Spleen (tissue), 11 donors: ENCODE measurements at regions not wholly inside any gene's neighbourhood (a gene's known extent, or its start where the extent isn't known, plus 50 kb on each side); places are given as distances from the start of the nearest gene placed in this dataset.

Experiments
- DNase-seq: peaks from one replicate; pipeline ENCODE4 v3.0.0-alpha.2; 2020
- H3K27ac ChIP-seq, 8 donors: fragments of 200-600 bp; sonication (generic) in 7 of 8; 1 replicate in 4 of 8; 2 replicates in 4 of 8; pipeline versions ENCODE4 v1.5.0 to v1.8.0; 2016 to 2021; ENCODE audit warnings: inconsistent platforms in 4 of 8, mild to moderate bottlenecking in 4 of 8, moderate library complexity in 1 of 8
- H3K27me3 ChIP-seq, 7 donors: fragments of 200-600 bp; sonication (generic) in 6 of 7; replicated peaks in 1 of 7; 1 replicate in 4 of 7; 2 replicates in 3 of 7; pipeline versions ENCODE4 v1.5.0 to v1.8.0; 2016 to 2021; ENCODE audit warnings: inconsistent platforms in 3 of 7, mild to moderate bottlenecking in 1 of 7
- H3K36me3 ChIP-seq, 6 donors: fragments of 200-600 bp; sonication (generic) in 5 of 6; 1 replicate in 4 of 6; 2 replicates in 2 of 6; pipeline versions ENCODE4 v1.5.0 to v1.8.0; 2016 to 2021; ENCODE audit warnings: inconsistent platforms in 2 of 6
- H3K4me1 ChIP-seq, 6 donors: fragments of 200-600 bp; sonication (generic) in 5 of 6; 1 replicate in 3 of 6; 2 replicates in 3 of 6; pipeline versions ENCODE4 v1.5.0 to v1.8.0; 2016 to 2021; ENCODE audit warnings: inconsistent platforms in 3 of 6
- H3K4me3 ChIP-seq, 8 donors: fragments of 200-600 bp; sonication (generic) in 7 of 8; 1 replicate in 4 of 8; 2 replicates in 4 of 8; pipeline versions ENCODE4 v1.5.0 to v1.8.0; 2016 to 2021; ENCODE audit warnings: inconsistent platforms in 4 of 8, mild to moderate bottlenecking in 4 of 8, moderate library complexity in 2 of 8
- H3K9me3 ChIP-seq, 8 donors: fragments of 200-600 bp; sonication (generic) in 7 of 8; 1 replicate in 4 of 8; 2 replicates in 4 of 8; pipeline versions ENCODE4 v1.5.0 to v1.8.0; 2016 to 2021; ENCODE audit warnings: inconsistent platforms in 4 of 8
- CTCF ChIP-seq, 11 experiments: fragments of 200-600 bp in 7 of 11; fragments of 450-650 bp in 4 of 11; sonication (generic) in 4 of 11; IDR thresholded peaks in 8 of 11; conservative IDR thresholded peaks in 3 of 11; 1 replicate in 7 of 11; 2 replicates in 4 of 11; pipeline versions ENCODE4 v1.4.0 to v1.8.0; 2016 to 2021; ENCODE audit warnings: antibody characterized with exemption in 11 of 11, inconsistent platforms in 4 of 11, mild to moderate bottlenecking in 1 of 11
- POLR2A ChIP-seq, 3 donors: fragments of 450-650 bp; IDR thresholded peaks; one replicate each; pipeline ENCODE4 v1.5.1; 2017; ENCODE audit warnings: antibody characterized with exemption in 3 of 3, mild to moderate bottlenecking in 1 of 3
- POLR2AphosphoS5 ChIP-seq, 3 donors: sonication (generic); formaldehyde crosslinking; IDR thresholded peaks; one replicate each; pipeline ENCODE4 v1.5.1; 2017; ENCODE audit warnings: antibody characterized with exemption in 3 of 3
- WGBS, 5 donors: extraction: QIAGEN DNeasy Blood & Tissue Kit in 3 of 5; methylation state at CpG; one replicate each; pipeline versions ENCODE4 v1.1.5 to v1.1.7; 2013 to 2018; 5-methylcytosine and 5-hydroxymethylcytosine counted together
- intact Hi-C: fragments of 100-400 bp; cut with DNase I; formaldehyde crosslinking; loops from one replicate; pipeline ENCODE4 v1.15.0; 2023; ENCODE audit warnings: low total_unique reads
- donor health status: healthy with polysubstance abuse.
- donor health status: DM: no; HTN: no; CAD: no; lungs with moderate emphysema.
- donor health status: DM: no; HTN: no; CAD: no.
- donor health status: Bipolar disorder and iron deficiency.
- donor health status: healthy.
- donor health status: DM: no; HTN: no; CAD: no.
- donor health status: DM: yes; HTN: yes; CAD: no.

GRCh38 chr10:9102026-9102425 is 1047.5 kb downstream of the GATA3 start:
- H3K27me3 ChIP-seq, result no peaks in the 10 kb centered on the region
- 74 to 83% (median 77%) methylated on average over 4 of the region's 4 CpGs for WGBS, 5 donors
- H3K27ac ChIP-seq, result no peak overlapping the region
- H3K9me3 ChIP-seq, result no peaks in the 10 kb centered on the region
- DNase-seq, result no peak
- no peaks in the 10 kb centered on the region for H3K4me1 ChIP-seq
- intact Hi-C loops, result no loop called here
- no peaks in the 10 kb centered on the region for H3K36me3 ChIP-seq
- H3K4me3 ChIP-seq, result no peak overlapping the region
- TF ChIP-seq POLR2AphosphoS5 (IDR thresholded peaks at IDR 0.05) (no peak), POLR2A (IDR thresholded peaks at IDR 0.05) (no peak), CTCF (IDR thresholded peaks at IDR 0.05 in 8 of 11, conservative IDR thresholded peaks at IDR 0.05 in 3 of 11) (no peak)

- Histone ChIP-seq H3K4me1 (no peaks in the 10 kb centered on the region), H3K36me3 (no peaks in the 10 kb centered on the region), H3K9me3 (no peaks in the 10 kb centered on the region), H3K27ac (no peak overlapping the region), H3K27me3 (no peaks in the 10 kb centered on the region), H3K4me3 (no peak overlapping the region)
- intact Hi-C loops, result no loop called here
- no peak for DNase-seq
- TF ChIP-seq POLR2AphosphoS5 (IDR thresholded peaks at IDR 0.05), result no peak
- TF ChIP-seq CTCF (IDR thresholded peaks at IDR 0.05 in 8 of 11, conservative IDR thresholded peaks at IDR 0.05 in 3 of 11), result no peak
- TF ChIP-seq POLR2A (IDR thresholded peaks at IDR 0.05), result no peak
- 69 to 86% (median 79%) methylated on average over 4 of the region's 4 CpGs for WGBS, 5 donors
These were observed 1048.8 kb downstream of the GATA3 start for GRCh38 chr10:9103301-9103700.

- H3K27me3 ChIP-seq, result no peaks in the 10 kb centered on the region
- no peaks in the 10 kb centered on the region for H3K4me1 ChIP-seq
- TF ChIP-seq CTCF (IDR thresholded peaks at IDR 0.05 in 8 of 11, conservative IDR thresholded peaks at IDR 0.05 in 3 of 11) (no peak), POLR2A (IDR thresholded peaks at IDR 0.05) (no peak), POLR2AphosphoS5 (IDR thresholded peaks at IDR 0.05) (no peak)
- no peak overlapping the region for H3K27ac ChIP-seq
- H3K36me3 ChIP-seq, result no peaks in the 10 kb centered on the region
- intact Hi-C loops, result no loop called here
- 64 to 77% (median 69%) methylated on average over 4 of the region's 4 CpGs for WGBS, 5 donors
- no peaks in the 10 kb centered on the region for H3K9me3 ChIP-seq
- DNase-seq, result no peak
- H3K4me3 ChIP-seq, result no peak overlapping the region
These were observed 1057.5 kb downstream of the GATA3 start for GRCh38 chr10:9111976-9112375.

- Histone ChIP-seq H3K9me3 (no peaks in the 10 kb centered on the region), H3K4me3 (no peak overlapping the region), H3K4me1 (no peaks in the 10 kb centered on the region), H3K27ac (no peak overlapping the region), H3K27me3 (no peaks in the 10 kb centered on the region), H3K36me3 (no peaks in the 10 kb centered on the region)
- WGBS, 5 donors, result 60 to 75% (median 72%) methylated on average over 4 of the region's 4 CpGs
- DNase-seq, result no peak
- TF ChIP-seq POLR2AphosphoS5 (IDR thresholded peaks at IDR 0.05), result no peak
- no peak for TF ChIP-seq POLR2A (IDR thresholded peaks at IDR 0.05)
- TF ChIP-seq CTCF (IDR thresholded peaks at IDR 0.05 in 8 of 11, conservative IDR thresholded peaks at IDR 0.05 in 3 of 11), result no peak
- intact Hi-C loops, result no loop called here
These were observed 1072.2 kb downstream of the GATA3 start for GRCh38 chr10:9126728-9127127.
